Heart left ventricle (tissue), 13 donors: ENCODE measurements at regions not wholly inside any gene's neighbourhood (a gene's known extent, or its start where the extent isn't known, plus 50 kb on each side); places are given as distances from the start of the nearest gene placed in this dataset.

Experiments
- POLR2A ChIP-seq, 2 donors: fragments of 450-650 bp; IDR thresholded peaks; one replicate each; pipeline ENCODE4 v1.6.1; 2017; ENCODE audit warnings: antibody characterized with exemption in 2 of 2, mild to moderate bottlenecking in 2 of 2, moderate library complexity in 2 of 2
- TF ChIP-seq, protein P1 (sequence below), 12 donors: fragments of 200-600 bp; sonication (generic) in 4 of 12; IDR thresholded peaks; one replicate each; pipeline versions ENCODE4 v1.5.0 to v1.8.0; 2018 to 2022; ENCODE audit warnings: antibody characterized with exemption in 12 of 12, mild to moderate bottlenecking in 5 of 12
- donor health status: ischemic (EF 13 %, LVEDD 7.1; RV severe dilation, severe dysfunction).
- donor health status: DM: no; HTN: yes; CAD: no.
- donor health status: DM: no; HTN: no; CAD: no.
- donor health status: ischemic (EF 25% LVEDD 6.9; RV normal size, moderate dysfunction).
- donor health status: ischemic (EF 25% LVEDD 5.7; RV mildly dilated, moderate dysfunction).
- donor health status: ischemic (EF 35%, LVEDD 5.7; RV mildly dilated, moderate dysfunction).
- donor health status: nonischemic (EF 11% LVEDD 7.7; RV severe dilation, severe dysfunction).
- donor health status: DM: yes; HTN: yes; CAD: no.
- donor health status: PGD.
- donor health status: ischemic (EF 29% LVEDD 5.4; RV normal size, mild dysfunction).
- donor health status: nonischemic (EF 23%, LVEDD 6.1; RV moderate dilation, normal function).

DNA sequence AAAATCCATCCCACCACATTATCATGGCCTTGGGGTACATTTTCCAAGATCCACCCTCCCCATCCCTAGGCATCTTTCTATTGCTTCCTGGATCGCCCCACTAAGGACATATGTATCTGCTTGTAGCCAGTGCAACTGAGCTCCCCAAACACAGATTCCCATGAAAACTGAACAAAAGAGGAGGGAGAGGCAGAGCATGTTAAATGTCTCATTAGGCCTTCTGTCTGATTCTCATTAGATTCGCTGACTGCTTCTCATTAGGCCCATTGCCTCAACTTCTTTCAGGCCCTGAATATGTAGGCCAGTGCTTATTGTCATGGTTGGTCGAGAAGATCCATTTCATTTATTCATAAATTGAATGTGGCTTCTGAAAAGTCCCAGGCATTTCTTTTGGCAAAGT, 698.9 kb downstream of the INHBA start:
- TF ChIP-seq, protein P1, sequence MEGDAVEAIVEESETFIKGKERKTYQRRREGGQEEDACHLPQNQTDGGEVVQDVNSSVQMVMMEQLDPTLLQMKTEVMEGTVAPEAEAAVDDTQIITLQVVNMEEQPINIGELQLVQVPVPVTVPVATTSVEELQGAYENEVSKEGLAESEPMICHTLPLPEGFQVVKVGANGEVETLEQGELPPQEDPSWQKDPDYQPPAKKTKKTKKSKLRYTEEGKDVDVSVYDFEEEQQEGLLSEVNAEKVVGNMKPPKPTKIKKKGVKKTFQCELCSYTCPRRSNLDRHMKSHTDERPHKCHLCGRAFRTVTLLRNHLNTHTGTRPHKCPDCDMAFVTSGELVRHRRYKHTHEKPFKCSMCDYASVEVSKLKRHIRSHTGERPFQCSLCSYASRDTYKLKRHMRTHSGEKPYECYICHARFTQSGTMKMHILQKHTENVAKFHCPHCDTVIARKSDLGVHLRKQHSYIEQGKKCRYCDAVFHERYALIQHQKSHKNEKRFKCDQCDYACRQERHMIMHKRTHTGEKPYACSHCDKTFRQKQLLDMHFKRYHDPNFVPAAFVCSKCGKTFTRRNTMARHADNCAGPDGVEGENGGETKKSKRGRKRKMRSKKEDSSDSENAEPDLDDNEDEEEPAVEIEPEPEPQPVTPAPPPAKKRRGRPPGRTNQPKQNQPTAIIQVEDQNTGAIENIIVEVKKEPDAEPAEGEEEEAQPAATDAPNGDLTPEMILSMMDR (IDR thresholded peaks at IDR 0.05), result no peak
- no peak for TF ChIP-seq POLR2A (IDR thresholded peaks at IDR 0.05)
